ENCODE measurements at regions not wholly inside any gene's neighbourhood (a gene's known extent, or its start where the extent isn't known, plus 50 kb on each side); places are given as distances from the start of the nearest gene placed in this dataset.

DNA sequence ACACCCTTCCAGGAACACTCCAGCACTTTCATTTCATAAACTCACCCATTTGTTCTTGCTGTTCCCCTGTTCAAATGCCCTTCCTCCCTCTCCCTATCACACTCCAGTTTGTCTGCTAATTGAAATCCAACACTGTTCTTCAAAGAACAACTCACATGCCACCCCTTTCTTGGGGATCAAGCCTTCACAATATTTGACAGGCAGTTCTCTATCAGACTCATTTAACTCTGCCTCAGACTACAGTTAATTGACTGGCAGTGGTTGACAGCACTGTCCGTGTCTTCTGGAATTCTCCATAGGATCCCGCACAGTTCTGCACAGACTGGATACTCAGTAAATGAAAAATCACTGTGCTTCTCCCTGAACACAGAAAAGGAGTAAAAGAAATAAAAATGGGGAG lies 87.8 kb downstream of the PMP22 start:
- Histone ChIP-seq H3K36me3 (ENCODE audit: control insufficient read depth in 1 of 2, insufficient read depth in 2 of 2, low read length in 2 of 2) (no peaks in the 10 kb centered on the region), H3K27ac (ENCODE audit: low read length) (no peak overlapping the region), H3K27me3 (ENCODE audit: low read depth, low read length) (no peaks in the 10 kb centered on the region), H3K4me3 (ENCODE audit: low read depth in 1 of 2, low read length in 2 of 2) (no peak overlapping the region), H3K9me3 (ENCODE audit: control insufficient read depth in 1 of 2, low read length in 2 of 2) (no peaks in the 10 kb centered on the region), H3K4me1 (ENCODE audit: control insufficient read depth in 1 of 2, insufficient read depth in 2 of 2, low read length in 2 of 2) (no peaks in the 10 kb centered on the region)

DNA sequence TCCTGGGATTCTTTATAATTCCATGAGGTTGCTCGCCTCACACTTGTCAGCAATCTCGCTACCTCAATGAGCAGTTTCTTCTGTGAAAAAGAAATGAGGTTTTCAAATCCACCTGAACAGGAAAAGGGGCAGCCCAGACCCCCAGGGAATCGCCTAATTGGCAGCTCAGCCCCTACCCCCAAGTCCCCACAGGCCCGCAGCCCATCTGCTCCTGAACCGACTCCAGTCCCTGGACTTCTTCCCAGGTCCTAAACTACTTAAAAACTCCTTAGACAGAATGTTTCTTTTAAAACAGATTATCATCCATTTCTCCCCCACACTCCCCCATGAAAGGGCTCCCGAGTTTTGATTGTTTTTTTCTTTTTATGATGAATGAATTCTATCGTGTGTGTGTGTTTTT lies 89.8 kb downstream of the PMP22 start:
- Histone ChIP-seq H3K27me3 (ENCODE audit: low read depth, low read length) (no peaks in the 10 kb centered on the region), H3K27ac (ENCODE audit: low read length) (no peak overlapping the region), H3K9me3 (ENCODE audit: control insufficient read depth in 1 of 2, low read length in 2 of 2) (no peaks in the 10 kb centered on the region), H3K4me3 (ENCODE audit: low read depth in 1 of 2, low read length in 2 of 2) (no peak overlapping the region), H3K36me3 (ENCODE audit: control insufficient read depth in 1 of 2, insufficient read depth in 2 of 2, low read length in 2 of 2) (no peaks in the 10 kb centered on the region), H3K4me1 (ENCODE audit: control insufficient read depth in 1 of 2, insufficient read depth in 2 of 2, low read length in 2 of 2) (no peaks in the 10 kb centered on the region)

DNA sequence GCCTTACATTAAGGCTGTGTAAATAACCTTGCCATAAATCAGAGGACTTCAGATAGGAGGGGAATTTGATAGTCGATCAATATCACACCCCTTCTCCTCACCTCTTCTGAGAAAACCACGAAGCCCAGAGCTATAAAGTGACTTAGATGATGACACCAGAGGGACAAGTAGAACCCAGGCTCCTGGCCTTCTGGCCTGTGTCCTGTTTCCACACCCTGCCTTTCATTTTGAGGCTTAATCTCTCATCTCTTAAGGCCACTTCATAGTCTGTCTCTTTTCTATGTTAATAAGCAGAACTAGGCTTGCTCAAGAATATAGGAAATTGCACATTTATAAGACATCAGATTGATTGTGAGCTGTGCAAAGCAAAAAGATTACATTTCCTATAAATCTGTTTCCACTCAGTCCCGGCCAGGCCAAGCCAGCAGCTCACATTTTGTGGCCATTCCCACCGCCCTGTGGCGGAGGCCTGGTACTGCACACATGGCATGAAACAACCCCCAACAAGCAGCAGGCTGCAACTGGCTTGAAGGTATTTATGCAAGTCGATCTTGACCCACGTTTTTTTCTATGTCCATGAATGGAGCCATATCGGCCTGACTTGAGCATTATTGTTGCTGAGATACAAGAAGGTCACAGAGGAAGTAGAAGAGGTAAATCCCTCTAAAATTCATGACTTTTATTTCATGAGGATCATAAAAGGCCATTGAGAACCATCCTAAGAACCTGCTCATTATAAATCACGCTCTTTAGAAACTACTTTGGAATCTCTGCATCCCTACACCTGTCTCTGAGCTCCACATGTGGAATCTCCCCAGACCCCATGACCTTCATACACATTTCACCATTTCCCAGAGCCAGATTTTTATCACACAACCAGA lies 93.7 kb downstream of the PMP22 start:
- Histone ChIP-seq H3K27me3 (ENCODE audit: low read depth, low read length) (no peaks in the 10 kb centered on the region), H3K9me3 (ENCODE audit: control insufficient read depth in 1 of 2, low read length in 2 of 2) (no peaks in the 10 kb centered on the region), H3K36me3 (ENCODE audit: control insufficient read depth in 1 of 2, insufficient read depth in 2 of 2, low read length in 2 of 2) (no peaks in the 10 kb centered on the region), H3K27ac (ENCODE audit: low read length) (no peak overlapping the region), H3K4me3 (ENCODE audit: low read depth in 1 of 2, low read length in 2 of 2) (no peak overlapping the region), H3K4me1 (ENCODE audit: control insufficient read depth in 1 of 2, insufficient read depth in 2 of 2, low read length in 2 of 2) (no peaks in the 10 kb centered on the region)

DNA sequence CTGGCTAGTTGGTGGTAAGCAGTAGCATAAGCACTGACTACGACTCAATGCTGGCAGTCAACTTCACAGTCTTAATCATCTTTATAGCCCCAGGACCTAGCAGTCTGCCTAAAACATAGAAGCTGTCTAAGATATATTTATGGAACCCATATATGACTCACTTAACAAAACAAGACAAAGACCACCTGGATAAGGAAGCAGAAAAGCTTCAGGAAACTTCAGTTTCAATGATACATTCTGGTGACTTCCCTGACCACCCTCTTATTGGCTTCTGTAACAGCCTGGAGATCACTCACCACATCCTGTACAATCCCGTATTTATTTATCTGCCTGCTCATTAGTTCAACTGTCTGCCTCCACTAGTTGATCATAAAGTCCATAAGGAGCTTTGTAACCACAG lies 95.5 kb downstream of the PMP22 start:
- Histone ChIP-seq H3K4me1 (ENCODE audit: control insufficient read depth in 1 of 2, insufficient read depth in 2 of 2, low read length in 2 of 2) (no peaks in the 10 kb centered on the region), H3K27ac (ENCODE audit: low read length) (no peak overlapping the region), H3K36me3 (ENCODE audit: control insufficient read depth in 1 of 2, insufficient read depth in 2 of 2, low read length in 2 of 2) (no peaks in the 10 kb centered on the region), H3K4me3 (ENCODE audit: low read depth in 1 of 2, low read length in 2 of 2) (no peak overlapping the region), H3K27me3 (ENCODE audit: low read depth, low read length) (no peaks in the 10 kb centered on the region), H3K9me3 (ENCODE audit: control insufficient read depth in 1 of 2, low read length in 2 of 2) (no peaks in the 10 kb centered on the region)

DNA sequence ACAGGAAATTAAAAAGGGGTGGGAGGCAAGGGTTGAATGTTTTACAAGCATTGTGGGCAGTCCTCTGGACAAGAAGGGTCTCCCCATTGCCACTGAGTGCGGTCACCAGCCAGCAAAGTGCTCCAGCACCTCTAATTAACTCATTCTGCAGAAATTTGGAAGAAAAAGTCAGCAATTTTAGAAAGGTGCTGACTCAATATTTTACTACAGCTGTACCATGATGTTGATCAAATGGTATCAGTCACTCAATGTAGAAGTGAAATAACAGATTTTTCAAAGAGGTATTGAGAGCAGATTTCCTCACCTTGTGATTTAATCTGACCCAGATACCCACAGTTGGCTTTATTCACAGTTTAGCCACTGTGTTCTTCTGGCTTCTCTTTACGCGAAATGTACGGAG lies 96.7 kb downstream of the PMP22 start:
- H3K36me3 ChIP-seq (ENCODE audit: control insufficient read depth in 1 of 2, insufficient read depth in 2 of 2, low read length in 2 of 2) = no peaks in the 10 kb centered on the region
- H3K4me1 ChIP-seq (ENCODE audit: control insufficient read depth in 1 of 2, insufficient read depth in 2 of 2, low read length in 2 of 2) = no peaks in the 10 kb centered on the region
- H3K4me3 ChIP-seq (ENCODE audit: low read depth in 1 of 2, low read length in 2 of 2) = no peak overlapping the region
- no peaks in the 10 kb centered on the region for H3K9me3 ChIP-seq (ENCODE audit: control insufficient read depth in 1 of 2, low read length in 2 of 2)
- no peaks in the 10 kb centered on the region for H3K27me3 ChIP-seq (ENCODE audit: low read depth, low read length)
- no peak overlapping the region for H3K27ac ChIP-seq (ENCODE audit: low read length)

DNA sequence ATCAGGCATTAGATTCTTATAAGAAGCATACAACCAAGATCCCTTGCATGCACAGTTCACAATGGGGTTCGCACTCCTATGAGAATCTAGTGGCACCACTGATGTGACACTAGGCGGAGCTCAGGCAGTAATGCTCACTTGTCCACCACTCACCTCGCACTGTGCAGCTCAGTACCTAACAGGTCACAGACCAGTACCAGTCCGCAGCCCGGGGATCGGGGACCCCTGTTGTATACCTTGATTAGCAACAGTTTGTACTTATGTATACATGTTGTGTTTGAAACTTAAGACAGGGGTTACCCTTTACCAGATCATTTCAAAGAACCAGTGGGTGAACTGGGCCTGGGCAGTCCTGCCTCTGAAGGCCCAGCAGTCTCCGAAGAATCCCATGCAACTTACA lies 103.7 kb downstream of the PMP22 start:
- H3K9me3 ChIP-seq (ENCODE audit: control insufficient read depth in 1 of 2, low read length in 2 of 2) = no peaks in the 10 kb centered on the region
- no peaks in the 10 kb centered on the region for H3K4me1 ChIP-seq (ENCODE audit: control insufficient read depth in 1 of 2, insufficient read depth in 2 of 2, low read length in 2 of 2)
- H3K36me3 ChIP-seq (ENCODE audit: control insufficient read depth in 1 of 2, insufficient read depth in 2 of 2, low read length in 2 of 2) = no peaks in the 10 kb centered on the region
- H3K4me3 ChIP-seq (ENCODE audit: low read depth in 1 of 2, low read length in 2 of 2) = no peak overlapping the region
- H3K27ac ChIP-seq (ENCODE audit: low read length) = no peak overlapping the region
- no peaks in the 10 kb centered on the region for H3K27me3 ChIP-seq (ENCODE audit: low read depth, low read length)

DNA sequence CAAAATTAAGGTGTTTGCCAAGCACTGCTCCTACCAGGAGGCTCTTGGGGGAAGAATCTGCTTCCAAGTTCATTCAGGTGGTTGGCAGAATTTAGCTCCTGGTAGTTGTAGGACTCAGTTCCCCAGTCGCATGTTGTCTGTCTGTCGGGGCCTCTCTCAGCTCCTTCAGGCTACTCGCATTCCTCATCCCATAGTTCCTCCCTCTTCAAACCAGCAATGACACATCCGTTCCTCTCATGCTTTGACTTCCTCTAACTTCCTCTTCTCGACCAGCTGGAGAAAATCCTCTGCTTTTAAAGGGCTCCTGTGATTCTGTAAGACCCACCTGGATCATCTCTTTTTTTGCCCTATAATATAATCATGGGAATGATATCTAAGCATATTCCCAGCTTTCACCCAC lies 108.1 kb downstream of the PMP22 start:
- Histone ChIP-seq H3K36me3 (ENCODE audit: control insufficient read depth in 1 of 2, insufficient read depth in 2 of 2, low read length in 2 of 2) (no peaks in the 10 kb centered on the region), H3K9me3 (ENCODE audit: control insufficient read depth in 1 of 2, low read length in 2 of 2) (no peaks in the 10 kb centered on the region), H3K4me3 (ENCODE audit: low read depth in 1 of 2, low read length in 2 of 2) (no peak overlapping the region), H3K4me1 (ENCODE audit: control insufficient read depth in 1 of 2, insufficient read depth in 2 of 2, low read length in 2 of 2) (no peaks in the 10 kb centered on the region), H3K27ac (ENCODE audit: low read length) (no peak overlapping the region), H3K27me3 (ENCODE audit: low read depth, low read length) (no peaks in the 10 kb centered on the region)

DNA sequence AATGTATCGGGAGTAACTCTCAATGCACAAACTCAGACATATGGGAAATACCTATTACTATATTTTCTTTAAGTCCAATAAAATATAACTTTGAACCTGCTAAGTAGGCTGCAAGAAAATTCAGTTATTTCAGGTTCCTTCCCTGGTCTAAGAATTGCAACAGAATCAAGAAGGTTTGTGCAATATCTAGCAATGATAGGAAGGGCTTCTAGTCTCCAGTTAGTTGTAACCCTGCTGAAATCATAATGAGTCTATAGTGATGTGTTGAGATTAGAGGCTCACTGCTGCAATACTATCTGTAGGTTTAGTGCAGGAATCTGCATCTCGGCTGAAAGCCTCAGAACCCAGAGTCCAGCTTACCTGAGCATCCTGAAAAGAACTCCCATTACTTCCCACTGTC lies 110.5 kb downstream of the PMP22 start:
- no peaks in the 10 kb centered on the region for H3K36me3 ChIP-seq (ENCODE audit: control insufficient read depth in 1 of 2, insufficient read depth in 2 of 2, low read length in 2 of 2)
- H3K9me3 ChIP-seq (ENCODE audit: control insufficient read depth in 1 of 2, low read length in 2 of 2) = no peaks in the 10 kb centered on the region
- H3K4me1 ChIP-seq (ENCODE audit: control insufficient read depth in 1 of 2, insufficient read depth in 2 of 2, low read length in 2 of 2) = no peaks in the 10 kb centered on the region
- no peak overlapping the region for H3K4me3 ChIP-seq (ENCODE audit: low read depth in 1 of 2, low read length in 2 of 2)
- H3K27me3 ChIP-seq (ENCODE audit: low read depth, low read length) = no peaks in the 10 kb centered on the region
- no peak overlapping the region for H3K27ac ChIP-seq (ENCODE audit: low read length)

DNA sequence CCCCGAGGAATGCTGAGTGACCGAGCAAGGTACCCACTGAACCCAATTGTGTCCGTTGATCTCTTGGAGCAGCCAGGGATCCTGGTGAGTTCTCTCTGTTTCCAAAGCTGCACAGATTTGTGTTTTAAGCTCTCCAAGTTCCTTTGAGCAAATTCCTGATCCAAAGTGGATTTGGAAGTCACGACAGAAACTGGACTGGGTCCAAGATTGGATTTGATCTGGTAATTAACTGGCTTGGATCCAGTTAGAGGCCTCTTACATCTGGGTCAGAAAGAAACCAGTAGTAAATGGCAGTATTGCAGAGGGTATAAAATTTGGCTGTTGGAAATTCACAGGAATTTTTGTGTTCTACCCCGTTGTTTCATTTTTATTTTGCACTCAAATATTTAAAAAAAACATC lies 119.5 kb downstream of the PMP22 start:
- no peaks in the 10 kb centered on the region for H3K36me3 ChIP-seq (ENCODE audit: control insufficient read depth in 1 of 2, insufficient read depth in 2 of 2, low read length in 2 of 2)
- no peaks in the 10 kb centered on the region for H3K27me3 ChIP-seq (ENCODE audit: low read depth, low read length)
- no peaks in the 10 kb centered on the region for H3K9me3 ChIP-seq (ENCODE audit: control insufficient read depth in 1 of 2, low read length in 2 of 2)
- H3K27ac ChIP-seq (ENCODE audit: low read length) = no peak overlapping the region
- H3K4me1 ChIP-seq (ENCODE audit: control insufficient read depth in 1 of 2, insufficient read depth in 2 of 2, low read length in 2 of 2) = no peaks in the 10 kb centered on the region
- no peak overlapping the region for H3K4me3 ChIP-seq (ENCODE audit: low read depth in 1 of 2, low read length in 2 of 2)

DNA sequence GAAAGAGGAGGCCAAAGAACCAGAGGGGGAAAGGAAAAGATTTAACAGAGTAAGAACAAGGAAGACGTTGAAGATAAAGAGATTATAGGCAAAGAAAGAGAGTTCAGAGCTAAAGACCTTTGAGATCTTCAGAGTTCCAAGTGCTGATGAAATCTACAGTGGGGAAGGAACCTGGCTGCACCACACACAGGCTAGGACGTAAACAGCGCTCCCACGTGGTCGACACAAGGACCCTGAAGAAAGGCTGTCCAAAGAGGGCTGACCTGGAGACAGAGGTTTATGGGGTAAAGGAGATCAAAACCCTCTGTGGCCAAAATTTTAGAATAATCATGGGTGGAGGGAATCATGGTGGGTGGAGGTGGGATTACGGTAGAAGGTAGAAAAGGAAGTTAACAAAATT lies 121.6 kb downstream of the PMP22 start:
- no peaks in the 10 kb centered on the region for H3K4me1 ChIP-seq (ENCODE audit: control insufficient read depth in 1 of 2, insufficient read depth in 2 of 2, low read length in 2 of 2)
- no peaks in the 10 kb centered on the region for H3K27me3 ChIP-seq (ENCODE audit: low read depth, low read length)
- no peak overlapping the region for H3K27ac ChIP-seq (ENCODE audit: low read length)
- H3K9me3 ChIP-seq (ENCODE audit: control insufficient read depth in 1 of 2, low read length in 2 of 2) = no peaks in the 10 kb centered on the region
- no peaks in the 10 kb centered on the region for H3K36me3 ChIP-seq (ENCODE audit: control insufficient read depth in 1 of 2, insufficient read depth in 2 of 2, low read length in 2 of 2)
- H3K4me3 ChIP-seq (ENCODE audit: low read depth in 1 of 2, low read length in 2 of 2) = no peak overlapping the region

DNA sequence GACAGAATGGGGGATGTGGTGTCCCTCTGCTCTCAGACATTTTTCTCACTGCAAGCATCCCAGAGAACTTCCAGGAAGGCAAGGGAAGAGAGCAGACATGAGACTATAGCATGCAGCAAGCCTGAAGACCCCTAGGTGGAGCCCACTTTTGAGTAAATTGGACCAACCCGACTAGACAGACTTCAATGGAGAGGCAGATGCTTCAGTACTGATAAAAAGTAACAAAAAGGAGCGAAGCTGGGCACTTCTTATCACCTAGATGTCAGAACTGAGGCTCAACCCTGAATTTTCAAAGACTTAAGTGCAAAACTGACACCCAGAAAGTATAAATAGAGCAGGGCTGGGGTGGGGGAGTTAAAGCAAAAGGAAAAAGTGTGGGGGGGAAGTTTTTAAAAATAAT lies 130.8 kb downstream of the PMP22 start:
- Histone ChIP-seq H3K4me3 (ENCODE audit: low read depth in 1 of 2, low read length in 2 of 2) (no peak overlapping the region), H3K9me3 (ENCODE audit: control insufficient read depth in 1 of 2, low read length in 2 of 2) (no peaks in the 10 kb centered on the region), H3K36me3 (ENCODE audit: control insufficient read depth in 1 of 2, insufficient read depth in 2 of 2, low read length in 2 of 2) (no peaks in the 10 kb centered on the region), H3K27ac (ENCODE audit: low read length) (no peak overlapping the region), H3K4me1 (ENCODE audit: control insufficient read depth in 1 of 2, insufficient read depth in 2 of 2, low read length in 2 of 2) (no peaks in the 10 kb centered on the region), H3K27me3 (ENCODE audit: low read depth, low read length) (no peaks in the 10 kb centered on the region)

DNA sequence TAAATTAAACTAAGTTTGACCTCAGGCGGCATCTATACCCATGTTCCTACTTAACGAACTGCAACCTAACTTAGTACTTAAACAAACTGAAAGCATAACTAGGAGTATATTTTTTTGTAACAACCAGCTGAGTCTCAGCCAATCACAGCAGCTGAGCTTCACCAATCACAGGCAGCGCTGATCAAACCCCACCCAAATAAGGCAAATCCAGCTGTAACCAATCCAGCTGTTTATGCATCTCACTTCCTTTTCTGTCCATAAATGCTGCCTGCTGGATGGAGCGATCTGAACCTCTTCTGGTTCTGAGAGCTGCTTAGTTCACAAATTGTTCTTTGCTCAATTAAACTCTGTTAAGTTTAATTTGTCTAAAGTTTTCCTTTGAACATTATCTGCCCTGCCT lies 131.3 kb downstream of the PMP22 start:
- Histone ChIP-seq H3K27me3 (ENCODE audit: low read depth, low read length) (no peaks in the 10 kb centered on the region), H3K9me3 (ENCODE audit: control insufficient read depth in 1 of 2, low read length in 2 of 2) (no peaks in the 10 kb centered on the region), H3K4me1 (ENCODE audit: control insufficient read depth in 1 of 2, insufficient read depth in 2 of 2, low read length in 2 of 2) (no peaks in the 10 kb centered on the region), H3K4me3 (ENCODE audit: low read depth in 1 of 2, low read length in 2 of 2) (no peak overlapping the region), H3K36me3 (ENCODE audit: control insufficient read depth in 1 of 2, insufficient read depth in 2 of 2, low read length in 2 of 2) (no peaks in the 10 kb centered on the region), H3K27ac (ENCODE audit: low read length) (no peak overlapping the region)
